SK-N-MC (cell line): ENCODE measurements at regions not wholly inside any gene's neighbourhood (a gene's known extent, or its start where the extent isn't known, plus 50 kb on each side); places are given as distances from the start of the nearest gene placed in this dataset.

Experiments used
- EZH2 ChIP-seq: fragments of 200-600 bp; sonication (generic); IDR thresholded peaks from one replicate; pipeline ENCODE4 v1.6.1; 2017; ENCODE audit warnings: antibody characterized with exemption
- POLR2AphosphoS5 ChIP-seq: IDR thresholded peaks from 2 replicates; pipeline ENCODE4 v1.6.1; 2012; ENCODE audit warnings: mild to moderate bottlenecking, low read depth, low read length, borderline replicate concordance

GRCh38 chr21:35537604-35538003 is 488.5 kb upstream of the RUNX1 start:
- no peak for TF ChIP-seq EZH2
- TF ChIP-seq POLR2AphosphoS5 = no peak
